GM21737 (cell line): ENCODE measurements at regions not wholly inside any gene's neighbourhood (a gene's known extent, or its start where the extent isn't known, plus 50 kb on each side); places are given as distances from the start of the nearest gene placed in this dataset.
"Not testable (repeated sequence)": the region's sequence is repeated elsewhere in the genome, so short reads cannot be mapped to it uniquely, and the experiment has no call there.

Experiments used
- ATAC-seq: cut with Tn5 transposase; IDR thresholded peaks from one replicate; pipeline ENCODE4 v1.9.1; 2021; ENCODE audit warnings: mild to moderate bottlenecking, moderate library complexity; ENCODE audit not compliant: unreplicated experiment

GRCh38 chr1:30371888-30372791, 351.2 kb downstream of the MATN1 start:
- no peak for ATAC-seq

GRCh38 chr1:30371179-30371788, 352.1 kb downstream of the MATN1 start:
- no peak for ATAC-seq

- no peak for ATAC-seq
Measured at GRCh38 chr1:30368651-30369240, 354.6 kb downstream of the MATN1 start.

- ATAC-seq: no peak
Measured at GRCh38 chr1:30366911-30367310, 356.5 kb downstream of the MATN1 start.

- ATAC-seq: no peak
Measured at GRCh38 chr1:30366199-30366598, 357.2 kb downstream of the MATN1 start.

GRCh38 chr1:30365596-30365995, 357.8 kb downstream of the MATN1 start:
- ATAC-seq: no peak

- ATAC-seq: no peak
Measured at GRCh38 chr1:30363031-30363430, 360.4 kb downstream of the MATN1 start.

- ATAC-seq: no peak
Measured at GRCh38 chr1:30362603-30362990, 360.8 kb downstream of the MATN1 start.

- ATAC-seq: not testable (repeated sequence)
Measured at GRCh38 chr1:30361890-30362602, 361.3 kb downstream of the MATN1 start.

- ATAC-seq: no peak
Measured at GRCh38 chr1:30360753-30361152, 362.6 kb downstream of the MATN1 start.

GRCh38 chr1:30360281-30360680, 363.1 kb downstream of the MATN1 start:
- ATAC-seq: no peak

GRCh38 chr1:30359539-30360220, 363.7 kb downstream of the MATN1 start:
- no peak for ATAC-seq

GRCh38 chr1:30358500-30358899, 364.9 kb downstream of the MATN1 start:
- no peak for ATAC-seq

- no peak for ATAC-seq
Measured at GRCh38 chr1:30356839-30357238, 366.5 kb downstream of the MATN1 start.

GRCh38 chr1:30354410-30354809, 369.0 kb downstream of the MATN1 start:
- ATAC-seq: no peak

GRCh38 chr1:30353637-30354036, 369.7 kb downstream of the MATN1 start:
- no peak for ATAC-seq

GRCh38 chr1:30348147-30348546, 375.2 kb downstream of the MATN1 start:
- no peak for ATAC-seq

- ATAC-seq: no peak
Measured at GRCh38 chr1:30345491-30346130, 377.8 kb downstream of the MATN1 start.

- ATAC-seq: no peak
Measured at GRCh38 chr1:30343562-30343961, 379.8 kb downstream of the MATN1 start.

GRCh38 chr1:30342535-30343141, 380.7 kb downstream of the MATN1 start:
- ATAC-seq: no peak
